ENCODE measurements at regions not wholly inside any gene's neighbourhood (a gene's known extent, or its start where the extent isn't known, plus 50 kb on each side); places are given as distances from the start of the nearest gene placed in this dataset.

DNA sequence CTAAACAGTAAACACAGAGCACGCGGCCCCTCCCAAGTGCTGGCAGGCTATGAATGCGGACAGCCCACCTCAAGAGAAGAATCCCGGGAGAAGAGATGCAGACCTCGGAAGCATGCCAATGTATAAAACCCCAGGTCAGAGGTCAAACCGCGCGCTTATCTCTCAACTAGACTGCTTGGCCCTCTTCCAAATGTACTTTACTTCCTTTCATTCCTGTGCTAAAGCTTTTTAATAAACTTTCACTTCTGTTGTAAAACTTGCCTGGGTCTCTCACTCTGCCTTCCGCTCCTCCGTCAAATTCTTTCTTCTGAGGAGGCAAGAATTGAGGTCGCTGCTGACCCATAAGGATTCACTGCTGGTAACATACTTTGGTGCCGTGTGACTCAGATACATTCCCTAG, 216.0 kb downstream of the S1PR1 start:
- TF ChIP-seq, protein P1, sequence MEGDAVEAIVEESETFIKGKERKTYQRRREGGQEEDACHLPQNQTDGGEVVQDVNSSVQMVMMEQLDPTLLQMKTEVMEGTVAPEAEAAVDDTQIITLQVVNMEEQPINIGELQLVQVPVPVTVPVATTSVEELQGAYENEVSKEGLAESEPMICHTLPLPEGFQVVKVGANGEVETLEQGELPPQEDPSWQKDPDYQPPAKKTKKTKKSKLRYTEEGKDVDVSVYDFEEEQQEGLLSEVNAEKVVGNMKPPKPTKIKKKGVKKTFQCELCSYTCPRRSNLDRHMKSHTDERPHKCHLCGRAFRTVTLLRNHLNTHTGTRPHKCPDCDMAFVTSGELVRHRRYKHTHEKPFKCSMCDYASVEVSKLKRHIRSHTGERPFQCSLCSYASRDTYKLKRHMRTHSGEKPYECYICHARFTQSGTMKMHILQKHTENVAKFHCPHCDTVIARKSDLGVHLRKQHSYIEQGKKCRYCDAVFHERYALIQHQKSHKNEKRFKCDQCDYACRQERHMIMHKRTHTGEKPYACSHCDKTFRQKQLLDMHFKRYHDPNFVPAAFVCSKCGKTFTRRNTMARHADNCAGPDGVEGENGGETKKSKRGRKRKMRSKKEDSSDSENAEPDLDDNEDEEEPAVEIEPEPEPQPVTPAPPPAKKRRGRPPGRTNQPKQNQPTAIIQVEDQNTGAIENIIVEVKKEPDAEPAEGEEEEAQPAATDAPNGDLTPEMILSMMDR (IDR thresholded peaks at IDR 0.05; ENCODE audit: borderline replicate concordance) = no peak
- Histone ChIP-seq H3K9me3 (replicated peaks) (peaks cover 9% of the 10 kb centered on the region), H3K4me3 (no peak overlapping the region), H3K4me1 (no peaks in the 10 kb centered on the region), H3K27ac (replicated peaks) (no peak overlapping the region), H3K36me3 (no peaks in the 10 kb centered on the region), H3K27me3 (ENCODE audit: low read depth) (no peaks in the 10 kb centered on the region)
- intact Hi-C loops (cut with micrococcal nuclease) = no loop called here
- DNase-seq = no peak

DNA sequence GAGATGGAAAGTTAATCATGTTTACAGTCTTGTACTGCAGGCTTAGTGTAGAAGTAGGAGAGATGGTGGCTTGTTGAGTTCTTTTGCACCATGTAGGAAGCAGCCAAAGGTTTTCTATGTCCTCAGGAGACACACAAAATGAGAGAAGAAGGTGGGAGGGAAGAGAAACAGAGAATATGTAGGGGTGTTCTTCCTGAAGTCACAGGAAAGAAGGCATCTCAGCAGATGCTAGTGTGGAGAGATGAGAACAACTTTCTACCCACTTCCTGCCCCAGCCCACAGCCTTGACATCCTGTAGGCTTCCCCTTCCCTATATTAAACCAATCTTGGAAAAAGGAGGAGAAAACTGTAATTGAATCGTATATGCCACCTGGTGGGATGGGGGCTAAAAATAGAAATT, 217.0 kb downstream of the S1PR1 start:
- Histone ChIP-seq H3K4me1 (no peaks in the 10 kb centered on the region), H3K4me3 (no peak overlapping the region), H3K27ac (replicated peaks) (no peak overlapping the region), H3K36me3 (no peaks in the 10 kb centered on the region), H3K27me3 (ENCODE audit: low read depth) (no peaks in the 10 kb centered on the region), H3K9me3 (replicated peaks) (peaks cover 9% of the 10 kb centered on the region)
- intact Hi-C loops (cut with micrococcal nuclease) = no loop called here
- no peak for DNase-seq
- TF ChIP-seq, protein P1 (IDR thresholded peaks at IDR 0.05; ENCODE audit: borderline replicate concordance) = no peak

DNA sequence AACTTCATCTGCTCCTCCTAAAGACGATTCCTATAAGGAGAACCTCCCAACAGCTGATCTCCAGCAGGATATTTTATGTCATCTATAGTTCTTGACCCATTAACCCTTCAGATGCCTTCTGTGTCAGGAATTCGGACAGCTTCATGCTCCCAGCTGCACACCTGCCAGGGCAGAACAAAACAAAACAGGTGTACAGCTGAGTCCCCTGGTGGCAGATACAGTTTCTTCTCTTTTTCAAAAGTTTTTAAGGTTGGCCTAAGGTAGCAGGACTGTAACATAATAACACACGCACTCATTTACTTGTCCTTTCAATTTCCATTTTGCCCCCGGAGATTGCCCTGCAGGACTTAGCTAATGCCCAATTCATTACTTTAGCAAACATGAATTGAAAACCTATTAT, 218.3 kb downstream of the S1PR1 start:
- Histone ChIP-seq H3K27ac (replicated peaks) (no peak overlapping the region), H3K4me1 (no peaks in the 10 kb centered on the region), H3K4me3 (no peak overlapping the region), H3K36me3 (no peaks in the 10 kb centered on the region), H3K27me3 (ENCODE audit: low read depth) (no peaks in the 10 kb centered on the region), H3K9me3 (replicated peaks) (peaks cover 9% of the 10 kb centered on the region)
- intact Hi-C loops (cut with micrococcal nuclease) = no loop called here
- TF ChIP-seq, protein P1 (IDR thresholded peaks at IDR 0.05; ENCODE audit: borderline replicate concordance) = no peak
- DNase-seq = no peak

DNA sequence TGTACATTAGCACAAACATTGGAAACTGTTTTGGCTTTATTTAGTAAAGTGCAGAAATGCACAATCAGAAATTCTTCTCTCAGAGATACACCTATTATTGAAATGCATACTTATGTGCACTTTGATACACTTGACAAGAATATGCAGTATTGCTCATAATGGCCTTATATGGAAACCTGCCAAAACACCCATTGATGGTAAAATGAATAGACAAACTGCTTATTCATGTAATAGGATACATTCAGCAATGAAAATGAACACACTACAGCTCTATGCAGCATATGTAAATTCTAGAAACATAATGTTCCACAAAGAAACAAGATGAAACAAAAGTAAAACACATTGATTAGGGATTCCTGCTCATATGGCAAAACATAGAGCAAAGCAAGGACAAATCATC, 223.9 kb downstream of the S1PR1 start:
- TF ChIP-seq, protein P1 (IDR thresholded peaks at IDR 0.05; ENCODE audit: borderline replicate concordance) = no peak
- no peak overlapping the region for H3K27ac ChIP-seq (replicated peaks)
- no peaks in the 10 kb centered on the region for H3K4me1 ChIP-seq
- no peak for DNase-seq
- H3K9me3 ChIP-seq (replicated peaks) = peaks cover 12% of the 10 kb centered on the region
- no peaks in the 10 kb centered on the region for H3K36me3 ChIP-seq
- intact Hi-C loops (cut with micrococcal nuclease) = no loop called here
- no peaks in the 10 kb centered on the region for H3K27me3 ChIP-seq (ENCODE audit: low read depth)
- no peak overlapping the region for H3K4me3 ChIP-seq

DNA sequence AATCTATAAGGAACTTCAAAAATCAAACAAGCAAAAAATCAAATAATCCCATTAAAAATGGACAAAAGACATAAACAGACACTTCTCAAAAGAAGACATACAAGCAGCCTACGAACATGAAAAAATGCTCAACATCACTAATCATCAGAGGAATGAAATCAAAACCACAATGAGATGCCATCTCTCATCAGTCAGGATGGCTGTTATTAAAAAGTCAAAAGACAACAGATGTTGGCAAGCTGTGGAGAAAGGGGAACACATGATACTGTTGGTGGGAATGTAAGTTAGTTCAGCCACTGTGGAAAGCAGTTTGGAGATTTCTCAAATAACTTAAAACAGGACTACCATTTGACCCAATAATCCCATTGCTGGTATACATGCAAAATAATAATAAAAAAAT, 226.4 kb downstream of the S1PR1 start:
- Histone ChIP-seq H3K27ac (replicated peaks) (no peak overlapping the region), H3K36me3 (no peaks in the 10 kb centered on the region), H3K27me3 (ENCODE audit: low read depth) (no peaks in the 10 kb centered on the region), H3K4me3 (no peak overlapping the region), H3K4me1 (no peaks in the 10 kb centered on the region), H3K9me3 (replicated peaks) (peaks cover 12% of the 10 kb centered on the region)
- no peak for DNase-seq
- intact Hi-C loops (cut with micrococcal nuclease) = no loop called here
- TF ChIP-seq, protein P1 (IDR thresholded peaks at IDR 0.05; ENCODE audit: borderline replicate concordance) = no peak

DNA sequence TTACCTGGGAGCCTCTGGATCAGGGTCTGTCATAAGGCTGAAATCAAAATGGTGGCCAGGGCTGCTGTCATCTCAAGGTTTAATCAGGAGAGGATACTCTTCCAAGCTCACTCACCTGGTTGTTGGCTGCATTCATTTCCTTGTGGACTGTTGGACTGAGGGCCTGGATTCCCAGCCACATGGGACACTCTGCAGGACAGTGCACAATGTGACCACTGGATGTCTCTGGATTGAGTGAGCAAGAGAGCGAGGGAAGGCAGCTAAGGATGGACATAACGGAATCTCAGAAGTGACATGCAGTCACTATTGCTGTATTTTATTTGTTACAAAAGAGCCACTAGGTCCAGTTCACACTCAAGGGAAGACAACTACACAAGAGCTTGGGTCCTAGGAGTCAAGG, 229.1 kb downstream of the S1PR1 start:
- H3K36me3 ChIP-seq = no peaks in the 10 kb centered on the region
- TF ChIP-seq, protein P1 (IDR thresholded peaks at IDR 0.05; ENCODE audit: borderline replicate concordance) = no peak
- no peaks in the 10 kb centered on the region for H3K27me3 ChIP-seq (ENCODE audit: low read depth)
- no peak overlapping the region for H3K4me3 ChIP-seq
- peaks cover 12% of the 10 kb centered on the region for H3K9me3 ChIP-seq (replicated peaks)
- H3K4me1 ChIP-seq = no peaks in the 10 kb centered on the region
- intact Hi-C loops (cut with micrococcal nuclease) = no loop called here
- H3K27ac ChIP-seq (replicated peaks) = no peak overlapping the region
- DNase-seq = no peak
